Breast epithelium (tissue), 3 donors: ENCODE measurements at regions not wholly inside any gene's neighbourhood (a gene's known extent, or its start where the extent isn't known, plus 50 kb on each side); places are given as distances from the start of the nearest gene placed in this dataset.

Source experiments
- CTCF ChIP-seq, 3 donors: fragments of 450-650 bp; IDR thresholded peaks; one replicate each; pipeline ENCODE4 v1.5.1; 2016 to 2017; ENCODE audit warnings: antibody characterized with exemption in 3 of 3, mild to moderate bottlenecking in 3 of 3, moderate library complexity in 3 of 3
- POLR2A ChIP-seq: fragments of 450-650 bp; IDR thresholded peaks from one replicate; pipeline ENCODE4 v1.6.1; 2016; ENCODE audit warnings: antibody characterized with exemption, mild to moderate bottlenecking, moderate library complexity
- POLR2AphosphoS5 ChIP-seq, 3 donors: sonication (generic); formaldehyde crosslinking; IDR thresholded peaks; one replicate each; pipeline ENCODE4 v1.6.1; 2017; ENCODE audit warnings: antibody characterized with exemption in 3 of 3

DNA sequence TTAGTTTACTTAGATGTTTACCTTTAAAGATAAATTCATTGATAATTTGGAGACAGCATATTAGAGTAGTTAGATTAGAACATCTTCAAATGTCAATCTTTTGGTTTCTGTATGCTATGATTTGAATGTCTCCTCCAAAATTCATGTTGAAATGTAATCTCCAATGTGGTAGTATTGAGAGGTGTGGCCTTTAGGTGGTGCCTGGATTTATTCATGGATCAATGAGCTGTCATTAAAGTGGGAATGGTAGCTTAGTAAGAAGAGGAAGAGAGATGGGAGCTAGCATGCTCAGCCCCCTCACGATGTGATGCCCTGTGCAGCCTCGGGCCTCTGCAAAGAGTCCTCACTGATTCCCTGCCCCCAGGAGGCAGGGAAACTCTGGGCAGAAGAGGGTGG is 133.6 kb upstream of the TUT7 start:
- TF ChIP-seq POLR2A, result no peak
- TF ChIP-seq CTCF (IDR thresholded peaks at IDR 0.05), result no peak
- TF ChIP-seq POLR2AphosphoS5 (IDR thresholded peaks at IDR 0.05), result no peak
